Activated T-cell treated with anti-CD3 and anti-CD28 coated beads for 1 hour (primary cell): ENCODE measurements at regions not wholly inside any gene's neighbourhood (a gene's known extent, or its start where the extent isn't known, plus 50 kb on each side); places are given as distances from the start of the nearest gene placed in this dataset.

Experiments
- DNase-seq: peaks from one replicate; pipeline ENCODE4 v3.0.0-alpha.2; 2020; ENCODE audit warnings: low read depth

DNA sequence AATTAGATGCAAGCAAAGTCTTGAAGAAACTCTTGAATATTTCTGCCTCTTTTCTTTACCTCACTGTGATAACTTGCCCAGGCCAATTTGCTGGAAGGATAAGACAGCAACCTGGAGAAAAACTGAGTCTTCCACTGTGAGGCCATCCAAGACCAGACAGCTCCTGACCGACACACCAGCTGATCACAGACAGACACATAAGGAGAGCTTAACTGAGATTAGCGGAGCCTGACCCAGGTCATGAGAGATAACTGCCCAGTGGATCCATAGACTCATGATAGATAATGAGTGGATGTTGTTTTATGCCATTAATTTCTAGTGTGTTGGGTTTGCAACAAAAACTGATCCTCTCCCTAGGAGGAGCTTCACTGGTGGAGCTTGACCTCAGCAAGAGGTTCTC, 64.4 kb upstream of the NOX3 start:
- DNase-seq = no peak

DNA sequence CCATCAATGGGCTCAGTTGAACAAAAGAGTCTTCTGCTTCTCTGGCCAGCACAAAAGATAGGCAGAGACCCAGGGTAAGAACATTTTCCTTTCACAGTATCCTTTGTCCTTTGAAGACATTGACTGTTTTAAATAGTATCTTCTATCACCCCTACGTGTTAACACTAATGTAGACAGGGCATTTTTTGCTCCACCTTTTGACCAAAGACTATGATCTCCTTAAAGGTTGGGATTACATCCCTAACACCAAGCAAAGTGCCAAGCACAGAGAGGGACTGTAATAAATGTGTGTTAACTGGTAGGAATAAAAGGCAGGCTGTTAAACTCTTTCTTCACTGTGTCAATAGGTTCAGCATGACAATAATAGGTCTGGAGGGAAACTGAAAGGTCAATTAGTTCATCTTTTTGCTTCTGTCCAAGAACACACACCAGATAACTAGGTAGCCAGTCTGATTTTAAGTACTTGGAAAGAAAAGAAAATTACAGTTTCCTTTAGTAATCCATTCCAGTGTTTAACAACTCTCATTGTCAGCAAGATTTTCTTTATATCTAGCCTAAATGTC, 63.6 kb upstream of the NOX3 start:
- no peak for DNase-seq

DNA sequence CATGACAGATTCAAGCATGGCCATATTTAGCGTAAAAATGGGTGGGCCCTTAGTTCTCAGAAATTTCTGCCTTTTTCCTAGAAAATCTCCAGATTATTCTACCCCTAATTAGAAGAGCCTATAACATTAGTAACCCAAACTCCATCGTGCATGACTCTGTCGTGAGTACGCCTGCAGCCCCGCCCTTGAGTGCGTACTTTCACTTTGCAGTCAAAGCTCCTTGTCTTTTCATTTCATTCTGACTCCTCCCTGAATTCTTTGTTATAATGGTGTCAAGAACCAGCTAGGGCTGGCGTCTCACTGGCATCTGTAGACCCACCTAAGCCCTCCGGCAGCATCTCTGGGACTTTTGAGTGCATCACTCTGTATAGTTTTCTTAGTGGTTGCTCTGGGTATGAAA, 61.7 kb upstream of the NOX3 start:
- DNase-seq = no peak

- no peak for DNase-seq
These were observed 55.2 kb upstream of the NOX3 start for GRCh38 chr6:155510879-155511278.

GRCh38 chr6:155509743-155510475, 54.3 kb upstream of the NOX3 start:
- DNase-seq = no peak

GRCh38 chr6:155505608-155505989, 50.0 kb upstream of the NOX3 start:
- no peak for DNase-seq
